GM19438 (cell line): ENCODE measurements at regions not wholly inside any gene's neighbourhood (a gene's known extent, or its start where the extent isn't known, plus 50 kb on each side); places are given as distances from the start of the nearest gene placed in this dataset.
A peak's percentile ranks its signal among the peaks of the same experiment; 100 is the strongest.

ENCODE experiments used
- ATAC-seq: cut with Tn5 transposase; IDR thresholded peaks from one replicate; pipeline ENCODE4 v1.9.1; 2021; ENCODE audit warnings: low read depth; ENCODE audit not compliant: unreplicated experiment

DNA sequence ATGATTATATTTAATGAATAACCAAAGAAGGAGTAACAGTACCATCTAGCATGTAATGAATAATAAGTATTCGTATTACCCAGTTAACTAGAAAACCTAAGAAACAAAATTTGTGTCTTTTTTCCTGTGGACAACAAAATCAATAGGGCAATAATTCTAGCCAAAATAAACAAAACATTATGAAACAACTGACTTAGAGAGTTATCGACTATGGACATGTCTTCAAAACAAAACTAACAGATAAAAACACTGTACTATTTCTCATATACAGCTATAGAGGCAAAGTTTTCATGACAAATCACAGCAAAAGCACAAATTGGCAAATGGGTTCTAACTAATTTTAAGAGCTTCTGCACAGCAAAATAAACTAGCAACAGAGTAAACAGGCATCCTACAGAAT lies 224.1 kb downstream of the ALX1 start:
- ATAC-seq: no peak

DNA sequence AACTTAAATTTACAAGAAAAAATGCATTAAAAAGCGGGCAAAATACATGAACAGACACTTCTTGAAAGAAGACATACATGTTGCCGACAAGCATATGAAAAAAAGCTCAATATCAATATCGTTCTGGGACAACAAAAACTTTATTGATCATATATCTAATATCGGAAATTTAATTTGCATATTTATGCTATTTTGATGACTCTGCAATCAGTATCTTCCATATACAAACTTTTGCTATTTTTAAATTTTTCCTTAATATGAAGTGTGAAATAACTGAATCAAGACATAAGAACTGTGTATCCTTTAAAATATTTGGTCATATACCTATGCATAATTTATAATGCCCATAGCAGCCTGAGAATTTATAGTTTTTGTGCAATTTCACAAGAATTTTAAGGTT lies 224.6 kb downstream of the ALX1 start:
- ATAC-seq: no peak

- ATAC-seq: no peak
Measured at GRCh38 chr12:85507456-85507855, 227.4 kb downstream of the ALX1 start.

DNA sequence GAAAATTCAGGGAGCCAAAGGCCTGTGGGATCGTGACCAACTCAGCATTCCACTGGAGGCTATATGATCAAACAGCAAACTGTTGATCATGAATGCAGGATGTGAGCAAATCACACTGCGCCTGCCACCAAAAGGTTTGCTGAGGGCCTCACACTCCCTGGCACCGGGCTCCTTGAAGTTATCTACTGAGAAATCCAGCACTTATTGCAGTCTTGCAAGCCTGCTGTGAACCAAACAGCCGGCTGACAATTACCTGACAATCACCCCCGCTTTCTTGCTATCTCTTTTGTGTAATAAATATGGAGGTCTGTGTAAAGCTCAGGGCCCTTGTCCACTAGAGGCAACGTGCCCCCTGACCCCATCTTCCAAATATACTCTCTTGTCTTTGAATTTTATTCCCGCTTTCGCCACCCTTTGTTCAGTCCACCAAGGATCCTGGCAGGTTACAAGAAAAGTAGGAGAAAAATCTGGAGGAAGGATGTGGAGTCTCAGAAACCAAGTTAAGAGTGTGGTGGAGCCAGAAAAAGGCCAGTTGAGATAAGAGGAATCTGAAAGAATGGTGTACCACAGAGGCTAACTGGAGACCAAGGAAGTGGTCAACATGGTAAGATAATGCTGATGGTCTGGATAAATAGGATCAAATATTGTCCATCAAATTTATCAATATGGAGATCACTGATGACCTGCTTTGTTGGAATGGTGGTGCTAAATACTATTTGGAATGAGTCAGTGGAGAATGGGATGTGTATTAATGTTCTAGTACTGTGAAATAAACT lies 229.2 kb downstream of the ALX1 start:
- peak; percentile 47 for ATAC-seq

- peak; percentile 99 for ATAC-seq
Measured at GRCh38 chr12:85509857-85510256, 229.8 kb downstream of the ALX1 start.

DNA sequence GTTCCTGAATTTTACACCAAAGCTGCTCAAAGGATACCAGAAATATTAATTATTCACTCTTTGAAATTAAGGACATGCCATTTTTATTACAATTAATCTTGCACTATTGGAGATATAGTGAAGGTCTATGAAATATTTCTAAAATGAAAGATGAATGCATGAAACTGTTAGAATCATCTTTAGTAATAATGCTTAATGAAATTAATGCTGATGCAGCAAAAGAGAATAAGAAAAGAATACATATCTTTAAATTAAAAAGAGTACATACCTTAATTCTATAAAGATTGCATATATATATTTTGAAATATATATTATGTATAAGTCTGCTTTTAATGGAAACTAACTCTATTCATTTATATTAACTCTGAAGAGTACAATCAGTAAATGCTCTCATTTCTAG lies 236.0 kb downstream of the ALX1 start:
- no peak for ATAC-seq

GRCh38 chr12:85516667-85517325 lies 236.8 kb downstream of the ALX1 start:
- ATAC-seq: no peak

DNA sequence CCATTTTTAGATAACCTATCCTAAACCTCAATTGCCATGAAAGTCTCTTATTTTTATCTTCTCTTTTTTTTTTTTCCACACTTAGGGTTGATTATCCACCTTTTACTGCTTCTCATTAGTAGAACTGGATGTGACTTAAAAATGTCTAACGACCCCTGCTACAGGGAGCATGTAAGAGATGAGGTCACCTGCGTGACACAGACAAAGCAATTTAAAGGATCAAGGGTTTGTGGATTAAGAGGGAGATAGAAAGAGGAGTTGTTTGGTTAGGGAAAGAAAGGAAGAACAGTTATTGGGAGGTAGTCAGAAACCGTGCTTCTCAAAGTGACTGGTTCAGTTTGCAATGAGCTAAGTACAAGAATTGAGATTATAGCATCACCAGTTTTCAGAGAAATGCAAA lies 239.1 kb downstream of the ALX1 start:
- ATAC-seq: no peak

- ATAC-seq: no peak
Measured at GRCh38 chr12:85523197-85523596, 243.2 kb downstream of the ALX1 start.

DNA sequence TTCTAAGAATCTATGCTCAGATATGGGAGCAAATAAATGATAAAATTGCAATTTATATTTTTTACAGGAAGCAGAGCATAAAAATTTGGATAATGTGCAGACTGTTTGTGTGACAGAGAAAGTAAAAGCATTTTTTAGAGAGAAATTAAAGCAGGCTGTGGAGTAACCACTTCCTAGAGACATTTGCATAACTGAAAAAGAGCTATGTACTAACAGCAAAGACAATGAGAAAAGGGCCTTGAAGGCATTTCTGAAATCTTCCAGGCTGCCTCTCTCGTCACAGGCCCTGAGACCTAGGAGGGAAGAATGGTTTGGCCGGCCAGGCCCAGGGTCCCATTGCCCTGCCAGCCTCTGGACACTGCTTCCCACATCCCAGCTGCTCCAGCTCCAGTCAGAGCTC lies 247.2 kb downstream of the ALX1 start:
- ATAC-seq: peak; percentile 69

GRCh38 chr12:85529896-85530295 lies 249.9 kb downstream of the ALX1 start:
- no peak for ATAC-seq

- no peak for ATAC-seq
Measured at GRCh38 chr12:85530456-85530855, 250.4 kb downstream of the ALX1 start.

DNA sequence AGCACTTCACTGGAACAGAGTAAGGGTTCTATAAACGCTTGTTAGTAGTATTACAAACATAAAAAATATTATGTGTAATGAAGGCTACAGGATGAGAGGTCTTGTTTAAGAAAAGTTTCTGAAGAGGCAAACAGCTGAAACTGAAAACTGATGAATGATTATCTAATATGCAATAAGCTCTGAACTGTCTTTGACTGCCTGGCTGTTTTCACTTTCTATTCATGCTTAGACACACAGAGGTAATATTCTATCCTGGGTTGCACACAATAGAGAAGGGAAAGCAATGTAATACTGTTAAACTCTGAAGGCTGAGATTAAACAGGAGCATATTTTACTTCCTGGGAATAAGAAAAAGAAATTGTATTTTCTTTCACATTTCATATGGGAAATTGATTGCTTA lies 251.3 kb downstream of the ALX1 start:
- ATAC-seq: peak; percentile 89

GRCh38 chr12:85549640-85550039 lies 269.6 kb downstream of the ALX1 start:
- no peak for ATAC-seq

GRCh38 chr12:85550924-85551323 lies 270.9 kb downstream of the ALX1 start:
- no peak for ATAC-seq

GRCh38 chr12:85552461-85552860 lies 272.4 kb downstream of the ALX1 start:
- ATAC-seq: no peak

DNA sequence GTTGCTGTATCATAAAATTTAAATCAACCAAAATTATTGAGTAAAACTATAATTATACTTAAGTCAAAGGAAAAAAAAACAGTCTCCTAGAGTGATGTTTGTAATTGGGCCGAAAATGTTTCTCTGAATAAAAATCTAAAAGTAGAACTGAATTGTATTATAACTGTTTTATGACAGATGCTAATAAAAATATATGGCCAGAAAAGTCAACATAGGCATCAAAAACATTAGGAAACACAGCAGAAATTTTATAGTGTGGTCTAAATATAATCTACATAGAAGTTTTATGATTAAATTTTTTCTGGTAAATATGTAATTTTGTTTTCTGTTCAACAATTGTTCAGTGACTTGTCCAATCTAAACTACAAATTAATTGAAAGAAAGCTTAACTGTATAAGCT lies 277.8 kb downstream of the ALX1 start:
- no peak for ATAC-seq

DNA sequence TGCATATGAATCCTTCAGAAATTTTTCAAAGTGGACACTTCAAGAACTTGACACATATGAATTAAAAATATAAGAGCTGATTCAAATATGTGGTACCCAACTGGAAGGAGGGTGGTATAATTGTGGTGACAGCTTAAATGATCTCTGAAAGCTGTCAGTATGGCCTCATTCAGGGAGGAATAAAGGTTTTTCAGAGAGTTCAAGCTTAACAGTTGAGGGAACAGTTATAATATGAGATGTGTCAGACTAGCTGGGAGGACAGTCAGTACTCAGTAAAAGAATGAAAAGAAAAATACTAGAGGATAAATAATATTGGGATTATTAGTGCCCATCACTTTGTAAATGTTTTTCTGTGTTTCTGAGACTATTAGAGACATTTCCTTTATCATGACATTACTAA lies 277.5 kb downstream of the RASSF9 start:
- no peak for ATAC-seq

DNA sequence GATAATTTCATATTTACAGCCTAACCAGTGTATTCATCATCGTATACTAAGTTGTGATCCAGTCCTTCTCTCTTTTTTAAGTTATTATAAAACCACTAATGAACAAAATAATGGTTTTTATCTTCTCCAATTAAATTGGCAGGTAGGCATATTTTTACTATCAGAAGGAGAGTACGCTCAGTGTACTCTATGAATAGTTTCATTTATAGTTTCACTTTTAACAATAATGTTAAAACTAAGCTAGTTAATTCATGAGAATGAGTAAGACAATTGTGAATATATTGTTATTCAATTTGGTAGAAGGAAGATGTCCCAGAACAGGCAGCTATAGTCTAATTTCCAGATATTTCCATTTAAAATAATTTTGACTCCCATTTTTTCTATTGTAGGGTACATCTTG lies 277.1 kb downstream of the RASSF9 start:
- ATAC-seq: no peak

DNA sequence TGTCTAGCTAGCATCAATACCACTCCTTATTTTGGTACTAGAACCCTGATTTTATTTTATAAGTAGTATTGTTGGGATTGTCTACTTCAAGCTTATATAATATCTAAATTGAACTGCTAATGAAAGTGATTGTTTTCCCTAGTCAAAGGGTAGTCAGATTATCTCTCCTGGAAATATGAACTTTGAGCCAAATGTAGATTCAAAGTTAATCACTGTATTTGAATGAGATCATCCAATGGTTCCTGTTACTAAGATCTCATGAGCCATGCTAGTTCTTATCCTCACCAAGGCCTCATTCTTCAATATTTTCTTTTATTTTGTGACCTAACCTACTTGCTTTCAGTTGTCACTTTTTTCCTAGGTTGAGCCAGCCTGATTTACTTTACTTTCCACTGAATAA lies 276.7 kb downstream of the RASSF9 start:
- no peak for ATAC-seq

- ATAC-seq: no peak
Measured at GRCh38 chr12:85562765-85563164, 273.4 kb downstream of the RASSF9 start.

DNA sequence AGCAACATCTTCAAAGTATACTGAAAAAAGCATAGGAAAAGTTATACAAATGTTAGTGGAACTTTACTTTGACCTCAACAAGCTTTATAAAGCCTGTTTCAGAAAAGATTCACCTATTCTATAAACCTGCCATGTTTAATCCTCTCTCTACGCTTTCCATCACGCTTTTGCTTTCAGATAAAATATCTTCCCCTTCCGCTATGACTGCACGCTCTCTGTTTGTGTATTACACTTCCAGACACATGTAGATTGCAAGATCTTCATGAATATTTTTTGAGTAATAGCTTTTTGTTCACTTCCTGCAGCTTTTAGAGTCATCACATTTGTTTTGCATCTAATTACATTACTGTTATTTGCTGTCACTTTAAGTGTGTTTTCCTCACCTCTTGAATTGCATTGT lies 271.4 kb downstream of the RASSF9 start:
- no peak for ATAC-seq
